B cell (primary cell): ENCODE measurements at regions not wholly inside any gene's neighbourhood (a gene's known extent, or its start where the extent isn't known, plus 50 kb on each side); places are given as distances from the start of the nearest gene placed in this dataset.

Source experiments
- EZH2 ChIP-seq: IDR thresholded peaks from 2 replicates; pipeline ENCODE4 v1.6.1; 2012; ENCODE audit warnings: borderline replicate concordance, low read depth, mild to moderate bottlenecking, moderate library complexity, low read length; ENCODE audit not compliant: insufficient read depth, poor library complexity, severe bottlenecking
- TF ChIP-seq, protein P1 (sequence below): fragments of 200-600 bp; IDR thresholded peaks from one replicate; pipeline ENCODE4 v1.8.0; 2022; ENCODE audit warnings: antibody characterized with exemption, mild to moderate bottlenecking

- TF ChIP-seq, protein P1, sequence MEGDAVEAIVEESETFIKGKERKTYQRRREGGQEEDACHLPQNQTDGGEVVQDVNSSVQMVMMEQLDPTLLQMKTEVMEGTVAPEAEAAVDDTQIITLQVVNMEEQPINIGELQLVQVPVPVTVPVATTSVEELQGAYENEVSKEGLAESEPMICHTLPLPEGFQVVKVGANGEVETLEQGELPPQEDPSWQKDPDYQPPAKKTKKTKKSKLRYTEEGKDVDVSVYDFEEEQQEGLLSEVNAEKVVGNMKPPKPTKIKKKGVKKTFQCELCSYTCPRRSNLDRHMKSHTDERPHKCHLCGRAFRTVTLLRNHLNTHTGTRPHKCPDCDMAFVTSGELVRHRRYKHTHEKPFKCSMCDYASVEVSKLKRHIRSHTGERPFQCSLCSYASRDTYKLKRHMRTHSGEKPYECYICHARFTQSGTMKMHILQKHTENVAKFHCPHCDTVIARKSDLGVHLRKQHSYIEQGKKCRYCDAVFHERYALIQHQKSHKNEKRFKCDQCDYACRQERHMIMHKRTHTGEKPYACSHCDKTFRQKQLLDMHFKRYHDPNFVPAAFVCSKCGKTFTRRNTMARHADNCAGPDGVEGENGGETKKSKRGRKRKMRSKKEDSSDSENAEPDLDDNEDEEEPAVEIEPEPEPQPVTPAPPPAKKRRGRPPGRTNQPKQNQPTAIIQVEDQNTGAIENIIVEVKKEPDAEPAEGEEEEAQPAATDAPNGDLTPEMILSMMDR = no peak
- no peak for TF ChIP-seq EZH2
These were observed 57.2 kb upstream of the ARHGAP18 start for GRCh38 chr6:129766959-129767728.
